G401 (cell line): ENCODE measurements at regions not wholly inside any gene's neighbourhood (a gene's known extent, or its start where the extent isn't known, plus 50 kb on each side); places are given as distances from the start of the nearest gene placed in this dataset.

Experiments used
- DNase-seq: peaks from one replicate; pipeline ENCODE4 v3.0.0-alpha.2; 2015; ENCODE audit warnings: low spot score
- in situ Hi-C: cut with HindIII; loops from 2 replicates; pipeline ENCODE4 v1.10.0; 2016; ENCODE audit warnings: low sequenced_read_pairs, mixed read lengths

DNA sequence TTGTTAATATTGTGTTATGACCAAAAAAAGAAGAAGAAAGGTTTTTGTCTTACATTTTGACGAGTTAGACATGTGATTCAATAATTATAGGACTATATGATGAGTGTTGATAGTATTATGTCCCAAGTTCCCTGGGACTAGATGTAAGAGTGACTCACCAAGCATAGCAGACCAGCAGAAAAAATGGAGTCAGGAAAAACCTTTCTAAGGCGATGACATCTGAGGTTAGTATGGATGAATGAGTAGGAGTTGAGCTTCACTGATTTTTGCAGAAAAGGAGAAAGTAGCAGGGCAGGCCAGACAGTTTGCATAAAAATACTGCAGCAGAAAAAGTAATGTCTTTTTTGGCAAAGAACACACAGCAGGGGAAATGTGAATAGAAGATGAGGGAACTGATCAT lies 1041.3 kb upstream of the ADGRL4 start:
- in situ Hi-C loops = no loop called here

DNA sequence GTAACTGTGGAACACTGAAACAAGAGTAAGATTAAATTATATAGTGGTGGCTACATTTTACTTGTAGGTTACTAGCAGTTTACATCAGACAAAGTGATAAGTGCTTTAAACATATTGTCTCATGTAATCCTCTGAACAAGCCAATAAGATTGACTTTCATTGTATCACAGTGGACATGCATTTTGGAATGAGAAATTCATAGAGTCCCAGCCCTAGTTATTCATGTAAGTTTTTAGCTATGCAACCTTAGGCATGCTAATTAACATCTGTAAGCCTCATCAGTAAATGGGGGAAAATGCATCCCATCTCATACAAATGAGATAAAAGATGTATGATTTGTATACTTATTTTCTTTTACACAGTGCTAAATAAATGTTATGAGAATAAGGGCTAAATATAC lies 1038.1 kb upstream of the ADGRL4 start:
- no peak for DNase-seq
- in situ Hi-C loops = no loop called here

More for the DNA sequence above, 1041.3 kb upstream of the ADGRL4 start:
- no peak for DNase-seq

DNA sequence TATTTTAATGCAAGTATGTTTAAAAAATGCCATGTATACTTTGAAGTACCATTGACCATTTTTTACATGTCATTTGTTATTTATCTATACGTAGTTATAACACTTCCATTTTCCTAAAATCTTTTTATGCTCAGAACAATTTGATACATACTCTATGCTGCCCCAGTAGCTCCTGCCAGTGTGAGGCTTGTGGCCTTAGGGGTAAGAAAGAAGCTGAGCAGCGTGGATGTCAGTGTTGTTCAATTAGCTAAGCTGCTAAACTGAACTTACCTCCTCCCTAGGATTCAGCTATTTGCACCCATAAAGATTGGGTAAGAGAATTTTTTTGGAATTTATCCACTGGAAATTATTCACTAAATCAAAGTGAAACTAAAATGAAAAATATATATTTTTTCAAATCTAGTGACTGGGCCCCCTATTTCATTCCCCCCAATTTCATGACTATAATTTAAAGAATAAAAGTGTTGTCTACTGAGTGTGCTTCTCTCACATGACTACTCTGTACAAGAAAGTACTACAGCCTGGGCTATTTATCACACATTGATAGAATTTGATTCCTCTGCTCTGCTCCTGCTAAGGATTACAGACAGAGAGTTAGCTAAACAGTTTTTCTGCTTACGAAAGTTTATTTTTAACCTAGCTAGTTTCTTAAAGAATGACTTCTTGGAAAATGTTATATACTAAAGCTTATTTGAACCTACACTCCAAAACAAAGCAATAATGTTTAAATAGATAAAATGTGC lies 1030.3 kb upstream of the ADGRL4 start:
- in situ Hi-C loops = no loop called here
- no peak for DNase-seq

DNA sequence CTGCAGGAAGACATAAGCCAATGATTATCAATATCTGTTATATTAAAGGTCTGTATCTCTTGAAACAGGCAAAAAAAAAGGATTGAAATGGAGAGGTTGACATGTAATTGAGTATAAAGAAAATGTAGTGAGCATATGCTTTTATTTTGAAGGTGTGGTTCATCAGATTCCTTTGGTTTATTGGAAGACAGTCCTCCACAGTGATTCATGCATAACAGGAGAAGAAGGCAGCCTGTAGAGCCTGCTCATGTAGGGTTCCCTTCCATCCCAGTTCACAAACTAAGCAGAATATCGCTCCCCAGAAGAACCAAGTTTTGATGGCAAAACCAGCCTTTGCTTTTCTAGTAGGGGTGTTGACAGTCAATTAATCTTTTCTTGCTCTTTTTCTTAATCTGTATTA lies 1016.8 kb upstream of the ADGRL4 start:
- no peak for DNase-seq
- in situ Hi-C loops = no loop called here

DNA sequence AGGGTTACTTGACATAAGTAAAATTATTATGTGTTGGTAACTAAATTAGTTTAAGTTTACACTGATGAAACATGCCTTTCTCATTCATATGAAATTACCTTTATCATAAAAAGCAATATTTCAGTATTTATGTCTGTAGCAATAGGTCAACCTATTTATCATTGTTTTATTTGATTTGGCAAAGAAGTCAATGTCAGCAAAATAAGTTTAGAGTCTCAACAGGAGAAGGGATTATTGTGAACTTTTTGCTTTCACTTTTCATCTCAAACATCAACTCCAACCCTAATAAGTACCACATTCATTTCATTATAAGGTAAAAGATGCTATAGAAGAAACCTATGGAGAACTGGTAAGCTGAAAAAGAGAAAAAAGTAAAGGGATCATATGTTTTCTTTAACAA lies 1015.4 kb upstream of the ADGRL4 start:
- no peak for DNase-seq
- in situ Hi-C loops = no loop called here

DNA sequence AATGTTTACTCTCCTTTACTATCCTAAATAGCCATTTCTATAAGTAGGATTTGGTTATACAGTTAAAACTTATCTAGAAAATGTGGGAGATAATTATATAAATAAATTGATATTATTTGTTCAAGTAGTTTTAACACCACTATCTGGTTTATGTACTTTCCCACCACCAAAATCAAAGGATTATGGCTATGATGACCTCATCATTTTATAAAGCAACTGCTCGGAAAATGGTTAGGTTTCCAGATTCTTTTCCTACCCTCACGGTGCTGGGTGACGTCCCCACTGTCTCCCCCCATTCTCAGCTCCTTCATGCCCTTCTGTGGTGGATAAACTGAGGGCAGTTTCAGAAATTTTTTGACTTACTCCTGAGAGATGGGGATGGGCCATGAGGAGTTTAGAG lies 1011.8 kb upstream of the ADGRL4 start:
- no peak for DNase-seq
- in situ Hi-C loops = no loop called here

DNA sequence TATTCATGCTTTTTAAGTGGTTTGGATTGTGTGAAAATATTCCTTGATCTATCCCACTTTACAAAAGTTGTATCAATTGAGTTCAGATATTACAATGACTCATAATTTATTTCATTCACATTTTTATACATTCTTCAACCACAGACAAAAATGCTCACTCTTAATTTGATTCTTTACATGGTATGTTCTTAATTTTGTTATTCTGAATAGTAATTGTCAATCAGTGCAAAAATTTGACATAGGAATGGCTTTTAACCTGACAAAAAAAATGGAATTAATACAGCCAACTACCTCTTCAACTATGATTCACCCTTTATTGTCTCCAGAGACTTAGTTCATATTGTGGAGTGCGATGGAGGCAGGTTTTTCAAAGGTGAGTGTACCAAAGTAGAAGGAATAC lies 1002.4 kb upstream of the ADGRL4 start:
- in situ Hi-C loops = no loop called here

DNA sequence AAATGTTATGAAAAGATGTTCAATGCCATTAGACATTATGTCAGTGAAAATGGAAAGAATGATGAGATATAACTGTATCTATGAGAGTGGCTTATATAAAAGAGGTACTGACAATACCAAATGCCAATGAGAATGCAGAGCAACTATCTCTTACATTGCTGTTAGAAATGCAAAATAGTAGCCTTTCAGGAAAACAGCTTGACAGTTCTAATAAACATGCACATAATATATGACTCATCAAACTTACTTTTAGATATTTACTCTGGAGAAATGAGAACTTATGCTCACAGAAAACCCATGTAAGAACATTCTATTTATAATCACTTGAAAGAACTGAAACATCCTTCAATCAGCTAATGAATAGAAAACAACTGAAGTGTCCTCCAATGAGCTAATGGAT lies 996.7 kb upstream of the ADGRL4 start:
- in situ Hi-C loops = no loop called here
- no peak for DNase-seq

More for the DNA sequence above, 1002.4 kb upstream of the ADGRL4 start:
- no peak for DNase-seq

DNA sequence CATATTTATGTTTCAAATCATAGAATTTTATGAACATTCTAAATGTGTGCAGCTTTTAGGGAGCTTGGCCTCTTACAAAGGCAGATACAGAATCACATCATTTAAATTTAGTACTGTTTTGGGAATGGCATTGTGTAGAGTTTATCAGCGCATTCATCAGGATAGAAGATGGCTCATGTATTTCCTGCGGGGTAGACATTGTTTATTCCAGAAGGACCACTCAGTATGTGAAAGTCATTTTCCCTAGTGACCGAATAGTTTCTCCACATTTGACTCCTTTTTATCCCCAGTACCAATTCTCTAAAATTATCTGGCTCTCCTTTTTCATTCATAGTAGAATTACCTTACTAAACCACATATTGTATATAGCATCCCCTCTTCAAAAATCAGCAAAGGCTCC lies 981.9 kb upstream of the ADGRL4 start:
- no peak for DNase-seq
- in situ Hi-C loops = no loop called here

DNA sequence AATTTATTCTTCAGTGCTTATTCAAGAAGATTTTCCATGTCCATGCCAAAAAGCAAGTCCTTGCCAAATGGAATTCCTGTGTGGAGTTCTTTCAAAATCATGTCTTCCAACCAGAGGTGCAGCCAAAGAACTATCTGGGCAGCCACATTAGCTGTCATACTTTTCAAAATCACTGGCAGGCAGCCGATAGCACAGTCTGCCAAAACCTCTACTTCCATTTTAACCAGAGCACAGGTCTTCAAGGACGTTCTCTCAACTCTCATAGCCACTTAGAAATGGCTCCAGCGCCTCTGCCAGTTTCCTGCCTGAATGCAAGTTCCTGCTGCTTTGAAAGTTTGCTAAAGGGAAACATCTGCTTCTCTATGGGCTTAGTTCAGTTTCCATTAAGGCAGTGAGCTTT lies 975.7 kb upstream of the ADGRL4 start:
- peak; percentile 25 for DNase-seq
- in situ Hi-C loops = no loop called here

DNA sequence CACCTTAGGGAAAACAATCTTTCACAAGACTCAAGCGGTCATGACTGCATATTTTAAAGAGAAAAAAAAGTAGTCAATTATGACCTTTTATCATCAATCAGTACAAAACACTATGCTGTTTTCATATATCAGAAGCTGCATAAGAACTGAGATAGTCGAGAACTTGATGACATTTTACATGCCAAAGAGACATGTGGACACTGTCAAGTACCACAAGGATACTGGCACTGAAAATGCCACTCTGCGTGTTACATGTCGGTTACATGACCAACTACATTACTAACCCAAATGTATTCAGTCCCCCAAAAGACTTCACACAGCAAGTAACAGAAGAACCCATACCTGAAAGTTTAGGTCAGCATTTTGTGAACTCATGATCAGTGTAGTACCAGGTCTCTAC lies 975.0 kb upstream of the ADGRL4 start:
- in situ Hi-C loops = no loop called here
- no peak for DNase-seq

DNA sequence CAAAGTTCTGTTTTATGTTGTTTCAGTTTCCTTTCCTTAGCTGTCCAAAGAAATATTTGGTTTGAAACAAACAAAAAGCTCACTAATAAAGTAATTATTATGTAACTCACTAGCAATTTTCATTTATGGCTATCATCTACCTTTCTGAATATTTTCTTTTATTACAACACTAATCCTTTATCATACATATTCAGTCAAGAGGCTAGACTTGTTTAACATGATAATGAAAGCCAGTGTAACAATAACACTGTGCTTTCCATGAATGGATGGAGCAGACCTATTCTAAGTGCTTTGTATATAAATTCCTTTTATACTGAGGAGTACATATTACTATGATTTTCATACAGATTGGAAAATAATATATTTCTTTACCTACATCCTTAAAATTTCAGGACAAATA lies 972.8 kb upstream of the ADGRL4 start:
- no peak for DNase-seq
- in situ Hi-C loops = no loop called here

DNA sequence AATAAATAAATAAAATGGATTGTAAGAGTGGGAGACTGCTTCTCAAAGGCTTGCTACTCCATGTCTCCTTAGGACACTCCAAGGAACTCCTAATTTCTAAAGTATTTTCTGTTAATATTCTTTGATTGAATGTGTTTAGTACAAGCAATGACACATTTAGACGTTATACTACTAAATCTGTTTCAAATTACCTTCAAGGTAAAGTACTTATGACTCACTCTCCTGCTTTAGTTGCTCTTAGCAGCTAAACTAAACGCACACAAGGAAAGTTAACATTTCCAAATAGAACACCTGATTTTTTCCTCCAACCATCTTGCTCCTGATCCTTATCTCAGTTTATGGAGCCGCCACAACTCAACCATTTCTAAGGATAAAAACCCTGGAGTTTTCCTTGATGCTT lies 969.8 kb upstream of the ADGRL4 start:
- DNase-seq = no peak

DNA sequence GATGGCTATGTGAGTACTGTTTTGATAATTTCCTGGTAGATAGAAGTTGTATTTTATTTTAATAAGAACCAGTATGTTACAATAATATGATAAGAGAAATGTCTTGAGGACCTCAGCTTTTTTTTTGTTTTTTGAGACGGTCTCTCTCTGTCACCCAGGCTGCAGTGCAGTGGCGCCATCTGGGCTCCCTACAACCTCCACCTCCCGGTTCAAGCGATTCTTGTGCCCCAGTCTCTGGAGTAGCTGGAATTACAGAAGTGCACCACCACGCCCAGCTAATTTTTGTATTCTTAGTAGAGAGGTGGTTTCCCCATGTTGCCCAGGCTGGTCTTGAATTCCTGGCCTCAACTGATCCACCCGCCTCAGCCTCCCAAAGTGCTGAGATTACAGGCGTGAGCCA lies 968.1 kb upstream of the ADGRL4 start:
- DNase-seq = no peak
- in situ Hi-C loops = no loop called here

More for the DNA sequence above, 969.8 kb upstream of the ADGRL4 start:
- in situ Hi-C loops = no loop called here

DNA sequence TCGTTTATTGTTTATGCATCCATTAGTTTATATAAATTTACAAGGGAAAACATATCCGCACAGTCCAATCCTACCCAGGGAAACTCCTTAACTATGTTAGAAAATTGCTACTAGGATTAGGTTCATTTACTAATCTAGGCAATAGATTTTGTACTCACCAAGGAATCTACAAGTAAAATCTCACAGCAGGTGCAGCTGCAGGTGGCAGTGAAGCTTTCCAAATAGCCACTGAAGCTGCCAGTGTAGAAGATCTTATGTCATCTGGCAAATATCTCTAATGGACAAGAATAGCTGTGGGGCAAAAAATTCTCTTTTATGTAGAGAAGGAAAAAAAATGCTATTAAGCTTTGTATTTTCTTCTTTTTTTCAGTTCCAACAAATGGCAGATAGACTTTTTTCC lies 963.4 kb upstream of the ADGRL4 start:
- in situ Hi-C loops = no loop called here
- DNase-seq = no peak

DNA sequence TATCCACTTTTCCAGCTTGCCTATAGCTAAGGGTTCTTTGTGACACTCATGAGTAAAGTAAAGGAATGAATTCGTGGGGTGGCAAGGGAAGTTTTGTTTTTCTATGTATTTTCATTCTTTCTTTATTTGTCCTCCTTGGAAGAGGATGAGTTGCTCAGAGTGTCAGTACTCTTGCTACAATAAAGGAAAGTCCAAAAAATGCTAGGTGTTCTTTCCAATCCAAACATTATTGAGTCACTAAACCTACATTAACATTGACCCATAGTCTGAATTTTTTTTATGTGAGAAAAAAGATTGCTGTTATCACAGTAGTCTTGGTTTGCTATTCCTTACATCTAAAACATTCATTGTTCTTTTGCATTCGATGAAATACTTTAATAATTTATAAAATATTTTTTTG lies 959.9 kb upstream of the ADGRL4 start:
- in situ Hi-C loops = no loop called here
- DNase-seq = no peak

DNA sequence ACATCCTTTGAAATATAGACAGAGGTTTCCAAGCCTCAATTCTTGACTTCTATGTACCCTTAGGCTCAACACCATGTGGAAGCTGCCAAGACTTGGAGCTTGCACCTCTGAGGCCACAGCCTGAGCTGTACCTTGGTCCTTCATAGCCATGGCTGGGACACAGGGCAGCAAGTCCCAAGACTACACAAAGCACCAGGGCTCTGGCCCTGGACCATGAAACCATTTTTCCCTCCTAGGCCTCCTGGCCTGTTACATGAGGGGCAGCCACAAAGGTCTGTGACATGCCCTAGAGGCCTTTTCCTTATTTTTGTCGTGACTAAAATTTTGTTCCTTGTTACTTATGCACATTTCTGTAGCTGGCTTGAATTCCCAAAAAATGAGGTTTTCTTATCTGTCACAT lies 953.1 kb upstream of the ADGRL4 start:
- in situ Hi-C loops = no loop called here
- no peak for DNase-seq

DNA sequence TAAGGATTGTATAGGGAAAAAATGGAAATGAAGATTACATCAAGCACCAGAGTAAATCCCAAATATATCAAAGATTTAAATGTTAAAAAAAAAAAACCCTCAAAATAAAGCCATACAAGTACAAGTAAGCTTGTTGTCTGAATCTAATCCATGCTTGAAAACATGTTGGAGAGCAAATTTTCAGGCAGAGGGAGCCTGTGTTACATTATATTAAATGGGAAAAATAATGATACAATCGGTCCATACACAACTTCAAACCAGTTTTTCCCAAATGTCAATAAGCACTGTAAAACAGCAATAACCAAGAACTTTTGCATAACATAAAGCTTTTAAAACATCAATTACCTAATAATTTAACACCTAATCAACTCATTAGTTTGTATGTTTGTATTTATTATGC lies 949.4 kb upstream of the ADGRL4 start:
- DNase-seq = no peak
- in situ Hi-C loops = no loop called here

DNA sequence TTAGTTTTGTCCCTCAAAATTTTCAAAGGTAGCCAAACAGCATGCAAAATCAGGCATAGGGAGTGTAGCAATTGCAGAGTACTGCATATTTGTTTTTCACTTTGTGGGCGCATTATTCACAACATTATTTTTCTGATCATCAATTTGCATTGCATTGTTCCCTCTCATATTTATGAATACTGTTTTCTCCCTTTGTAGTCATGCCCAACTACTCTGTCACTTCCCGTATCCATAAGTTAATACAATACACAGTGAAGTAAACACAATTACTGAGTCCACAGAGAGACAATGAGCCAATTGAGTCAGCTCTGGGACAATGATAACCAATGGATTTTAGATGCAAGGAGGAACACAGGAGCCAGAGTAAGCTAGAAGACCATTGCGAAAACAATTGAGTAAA lies 944.0 kb upstream of the ADGRL4 start:
- in situ Hi-C loops = no loop called here
- no peak for DNase-seq

DNA sequence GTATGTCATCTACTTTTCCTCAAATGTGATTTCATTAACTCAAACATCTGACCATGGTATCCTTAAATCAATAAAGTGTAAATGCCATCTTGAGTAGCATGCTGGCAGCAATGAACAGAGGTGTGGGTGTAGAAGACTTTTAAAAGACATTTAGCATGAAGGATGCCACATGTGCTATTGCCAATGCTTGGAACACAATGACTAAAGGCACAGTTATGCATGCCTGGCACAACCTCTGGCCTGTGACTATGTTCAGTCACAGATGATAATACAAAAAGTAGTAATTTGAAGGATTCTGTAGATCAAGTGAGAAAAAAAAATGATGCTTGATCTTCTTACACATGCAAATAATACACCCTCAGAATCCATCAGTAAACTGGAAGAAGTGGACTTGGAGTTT lies 938.9 kb upstream of the ADGRL4 start:
- in situ Hi-C loops = no loop called here
- DNase-seq = no peak

DNA sequence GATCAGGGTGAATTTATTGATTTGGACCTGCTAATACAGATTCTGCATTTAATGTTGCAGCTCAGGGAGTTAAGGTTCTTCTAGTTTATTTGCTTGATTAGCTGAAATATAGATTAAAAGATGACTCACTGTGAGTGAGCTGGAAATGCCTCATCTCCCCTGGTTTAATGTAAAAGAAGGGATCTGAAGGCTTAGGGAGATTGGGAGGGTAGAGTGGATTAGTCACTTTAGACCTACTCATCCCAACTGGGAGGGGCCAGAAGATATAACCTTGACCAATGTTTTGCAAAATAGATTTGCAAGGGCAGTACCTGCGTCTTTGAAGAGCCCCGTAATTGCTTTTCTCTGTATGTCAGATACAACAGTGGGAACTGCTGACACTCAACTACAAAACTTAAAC lies 922.8 kb upstream of the ADGRL4 start:
- DNase-seq = no peak
- in situ Hi-C loops = no loop called here

DNA sequence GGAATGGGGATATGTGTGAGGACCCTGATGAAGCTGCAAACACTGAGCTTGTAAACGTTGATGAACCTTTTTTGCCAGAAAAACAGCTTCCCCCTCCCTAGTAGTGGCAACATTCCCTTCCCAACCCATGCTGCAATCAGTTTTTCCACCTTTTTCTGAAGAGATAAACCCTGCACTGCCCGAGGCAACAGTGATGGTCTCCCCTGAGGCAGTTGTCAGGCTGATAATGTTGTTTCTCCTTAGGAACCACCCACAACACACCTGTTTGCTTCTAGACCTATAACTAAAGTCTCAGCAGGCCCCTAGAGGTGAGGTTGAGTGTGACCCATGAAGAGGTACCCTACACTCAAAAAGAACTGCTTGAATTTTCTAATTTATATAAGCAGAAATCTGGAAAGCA lies 922.4 kb upstream of the ADGRL4 start:
- no peak for DNase-seq
- in situ Hi-C loops = no loop called here
